NCI-H510A (cell line): ENCODE measurements at regions not wholly inside any gene's neighbourhood (a gene's known extent, or its start where the extent isn't known, plus 50 kb on each side); places are given as distances from the start of the nearest gene placed in this dataset.
A peak's percentile ranks its signal among the peaks of the same experiment; 100 is the strongest.
"Not testable (repeated sequence)": the region's sequence is repeated elsewhere in the genome, so short reads cannot be mapped to it uniquely, and the experiment has no call there.

ENCODE experiments used
- DNase-seq: peaks from one replicate; lab custom pipeline; 2025; lab: John Stamatoyannopoulos, UW

DNA sequence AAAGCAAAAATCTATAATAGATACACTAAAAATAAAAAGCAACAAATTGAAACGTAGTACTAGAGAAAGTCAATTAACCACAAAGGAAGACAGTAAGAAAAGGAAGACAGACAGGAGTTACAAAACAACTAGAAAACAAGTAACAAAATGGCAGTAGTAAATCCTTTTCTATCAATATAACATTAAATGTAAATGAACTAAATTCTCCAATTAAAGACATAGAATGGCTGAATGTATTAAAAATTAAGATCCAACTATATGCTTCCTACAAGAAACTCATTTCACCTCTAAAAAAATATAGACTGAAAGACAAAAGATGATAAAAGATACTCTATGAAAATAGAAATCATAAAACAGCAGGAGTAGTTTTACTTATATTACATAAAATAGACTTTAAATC, 79.1 kb downstream of the CTH start:
- DNase-seq = no peak

DNA sequence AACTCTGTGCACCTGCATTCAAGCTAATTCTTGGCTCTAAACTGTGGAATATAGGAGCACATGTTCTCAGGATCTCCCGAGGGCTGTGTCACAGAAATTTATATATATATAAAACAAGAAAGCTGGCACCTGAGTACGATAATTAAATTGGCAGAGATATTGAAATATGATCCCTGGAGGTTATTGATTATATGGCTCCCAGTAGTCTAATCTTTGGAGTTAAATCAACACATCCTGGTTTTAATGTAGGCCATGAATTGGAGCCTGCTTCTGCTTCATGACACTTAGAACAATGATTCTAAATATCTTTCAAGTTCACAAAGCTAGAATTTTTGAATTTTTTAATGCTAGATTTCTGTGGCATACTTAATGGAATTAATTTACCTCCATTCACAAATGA, 84.3 kb downstream of the CTH start:
- no peak for DNase-seq

DNA sequence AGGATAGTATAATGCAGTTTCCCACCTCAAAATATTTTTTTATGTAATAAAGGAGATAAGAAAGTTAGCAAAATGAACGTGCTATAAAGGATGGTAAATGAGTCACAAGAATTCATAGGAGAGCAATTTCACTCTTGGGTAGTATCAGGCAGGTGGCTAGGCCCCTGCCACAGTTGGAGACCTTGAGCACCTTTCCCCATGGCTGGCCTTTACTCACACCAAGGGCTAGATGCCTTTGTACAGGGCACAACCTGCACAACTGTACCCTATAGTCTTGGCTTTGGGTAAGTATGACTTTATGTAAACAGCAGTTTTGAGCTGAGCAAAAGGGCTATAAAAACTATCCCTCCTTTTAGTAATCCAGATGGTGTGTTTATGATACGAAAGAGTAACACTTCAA, 85.1 kb downstream of the CTH start:
- no peak for DNase-seq

DNA sequence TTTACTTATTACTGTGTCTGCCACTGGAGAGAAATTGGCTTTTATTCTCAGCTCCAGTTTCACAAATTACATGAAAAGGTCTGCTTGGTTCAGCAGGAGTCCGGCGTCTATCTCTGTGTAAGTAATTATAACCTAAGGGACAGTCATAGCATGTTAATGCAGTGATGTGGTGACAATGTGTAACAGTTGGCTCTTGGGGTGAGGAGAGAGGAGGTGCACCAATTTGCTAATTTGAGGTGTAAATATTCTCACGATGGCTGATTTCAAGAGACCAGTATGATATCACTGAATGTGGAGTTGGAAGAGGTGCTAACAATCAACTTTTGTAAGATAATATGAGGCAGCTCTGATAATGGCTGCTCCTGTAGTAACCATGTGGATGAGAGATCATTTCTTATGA, 86.1 kb downstream of the CTH start:
- DNase-seq = no peak

DNA sequence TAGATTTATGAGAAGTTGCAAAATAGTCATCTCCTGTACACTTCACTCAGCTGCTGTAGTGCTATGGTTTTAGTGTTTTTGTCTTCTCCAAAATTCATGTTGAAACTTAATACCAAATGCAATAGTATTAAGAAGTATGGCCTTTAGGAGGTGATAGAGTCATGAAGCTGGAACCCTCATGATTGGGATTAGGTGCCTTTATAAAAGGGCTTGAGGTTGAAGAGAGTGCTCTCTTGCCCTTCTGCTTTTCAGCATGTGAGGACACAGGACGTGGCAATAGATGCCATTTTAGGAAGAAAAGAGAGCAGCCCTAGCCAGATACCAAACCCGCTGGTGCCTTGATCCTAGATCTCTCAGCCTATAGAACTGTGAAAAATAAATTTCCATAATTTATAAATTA, 87.6 kb downstream of the CTH start:
- DNase-seq = no peak

DNA sequence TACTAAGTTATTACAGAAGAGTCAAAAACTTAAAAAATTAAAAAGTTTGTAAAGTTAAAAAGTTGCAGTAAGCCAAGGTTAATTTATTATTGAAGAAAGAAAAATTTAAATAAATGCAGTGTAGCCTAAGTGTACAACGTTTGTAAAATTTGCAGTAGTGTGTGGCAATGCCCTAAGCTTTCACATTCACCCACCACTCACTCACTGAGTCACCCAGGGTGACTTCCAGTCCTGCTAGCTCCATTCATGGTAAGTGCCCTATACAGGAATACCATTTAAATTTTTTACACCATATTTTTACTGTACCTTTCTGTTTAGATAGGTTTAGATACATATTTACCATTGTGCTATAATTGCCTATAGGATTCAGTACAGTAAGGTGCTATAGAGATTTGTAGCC, 88.6 kb downstream of the CTH start:
- DNase-seq = no peak

DNA sequence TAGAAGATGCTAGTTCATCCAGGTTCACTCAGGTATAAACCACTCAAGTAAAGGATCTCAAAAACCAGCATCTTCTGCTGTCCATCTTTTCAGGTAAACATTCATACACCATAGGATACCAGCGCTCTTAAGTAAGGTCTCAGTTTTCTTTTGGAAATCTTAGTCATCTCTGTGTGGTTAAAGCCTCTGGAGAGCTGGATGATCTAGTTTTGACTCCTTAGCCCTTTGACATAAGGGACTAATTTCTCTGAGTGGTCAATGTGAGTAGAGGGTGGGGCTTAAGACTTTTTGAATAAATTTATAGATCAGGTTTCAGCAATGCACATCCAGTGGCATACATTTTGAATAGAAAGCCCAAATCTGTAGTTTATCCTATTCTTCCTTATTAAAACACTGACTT, 92.3 kb downstream of the CTH start:
- no peak for DNase-seq

DNA sequence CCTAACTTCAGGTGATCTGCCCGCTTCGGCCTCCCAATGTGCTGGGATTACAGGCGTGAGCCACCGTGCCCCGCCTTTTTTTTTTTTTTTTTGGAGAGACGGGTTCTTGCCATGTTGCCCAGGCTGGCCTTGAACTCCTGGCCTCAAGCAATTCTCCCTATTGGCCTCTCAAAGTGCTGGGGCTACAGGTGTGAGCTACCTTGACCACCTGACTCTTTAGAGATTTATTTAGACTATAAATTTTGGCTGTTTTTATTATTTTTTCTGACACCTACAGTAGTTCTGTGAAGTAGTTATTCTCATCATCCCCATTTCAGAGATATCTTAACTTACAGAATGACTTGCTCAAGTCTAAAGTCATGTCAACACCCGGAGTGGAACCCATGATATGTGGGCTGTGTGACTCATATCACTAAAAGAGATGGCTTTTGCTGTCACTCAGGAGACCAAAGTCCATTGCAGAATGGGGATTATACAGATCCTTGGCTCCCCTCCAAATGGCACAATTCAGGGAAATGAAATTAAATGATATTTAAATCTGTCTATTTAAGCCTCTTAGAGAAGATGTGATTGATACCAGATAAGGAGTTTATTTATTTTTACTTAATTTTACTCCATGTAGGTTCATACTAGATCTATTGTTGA, 93.2 kb downstream of the CTH start:
- no peak for DNase-seq

DNA sequence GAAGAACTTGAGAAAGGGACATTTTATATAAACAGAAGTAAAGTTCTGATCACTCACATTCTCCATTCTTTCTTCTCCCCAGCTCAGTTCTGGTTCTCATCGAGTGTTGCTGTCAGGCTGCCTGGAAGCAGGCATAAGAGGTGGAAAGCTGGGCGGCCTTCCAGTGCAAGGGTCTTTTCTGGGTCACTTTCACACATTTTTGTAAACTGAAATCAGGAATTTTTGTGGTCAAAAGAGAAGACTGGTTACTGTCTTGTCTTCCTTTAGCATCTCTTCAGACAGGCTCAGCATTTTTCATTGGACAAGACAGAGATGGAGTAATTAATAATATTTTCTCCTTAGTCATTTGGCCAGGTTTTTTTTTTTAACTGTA, 93.7 kb downstream of the CTH start:
- DNase-seq = no peak

DNA sequence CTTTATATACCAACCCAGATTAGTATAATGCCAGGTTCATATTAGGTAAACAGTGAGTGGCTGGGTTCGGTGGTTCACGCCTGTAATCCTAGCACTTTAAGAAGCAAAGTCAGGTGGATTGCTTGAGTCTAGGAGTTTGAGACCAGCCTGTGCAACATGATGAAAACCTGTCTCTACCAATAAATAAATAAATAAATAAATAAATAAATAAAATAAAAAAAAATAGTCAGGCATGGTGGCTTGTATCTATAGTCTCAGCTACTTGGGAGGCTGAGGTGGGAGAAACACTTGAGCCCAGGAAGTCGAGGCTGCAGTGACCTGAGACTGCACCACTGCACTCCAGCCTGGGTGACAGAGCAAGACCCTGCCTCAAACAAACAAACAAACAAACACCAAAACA, 96.9 kb downstream of the CTH start:
- not testable (repeated sequence) for DNase-seq

DNA sequence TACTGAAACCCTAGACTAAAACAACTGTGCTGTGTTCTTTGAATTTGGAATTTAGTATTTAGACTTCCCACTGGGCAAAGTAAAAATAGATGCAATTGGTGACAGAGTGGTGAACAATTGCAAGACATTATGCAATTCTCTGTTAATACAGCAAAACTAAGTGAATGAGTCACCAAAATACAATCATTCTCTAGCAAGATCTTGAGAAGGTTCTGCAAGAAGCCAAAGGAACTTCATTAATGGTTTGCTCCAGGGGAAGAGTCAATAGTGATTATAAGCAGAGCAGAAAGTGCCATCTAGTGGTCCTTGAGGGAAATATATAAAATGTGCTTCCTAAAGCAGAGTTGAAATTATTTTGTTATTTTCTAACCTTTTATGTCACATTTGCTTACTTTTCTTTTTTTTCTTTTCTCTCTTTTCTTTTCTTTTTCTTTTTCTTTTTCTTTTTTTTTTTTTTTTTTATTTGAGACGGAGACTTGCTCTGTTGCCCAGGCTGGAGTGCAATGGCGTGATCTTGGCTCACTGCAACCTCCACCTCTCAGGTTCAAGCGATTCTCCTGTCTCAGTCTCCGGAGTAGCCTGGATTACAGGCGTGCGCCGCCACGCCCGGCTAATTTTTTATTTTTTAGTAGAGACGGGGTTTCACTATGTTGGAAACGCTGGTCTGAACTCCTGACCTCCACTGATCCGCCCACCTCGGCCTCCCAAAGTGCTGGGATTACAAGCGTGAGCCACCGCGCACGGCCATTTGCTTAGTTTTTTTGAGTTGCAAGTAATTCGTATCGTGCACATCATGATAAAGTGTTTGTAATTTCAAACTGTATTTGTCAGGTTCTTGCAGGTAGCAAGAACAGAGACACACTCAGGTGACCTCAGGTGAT, 99.2 kb downstream of the CTH start:
- DNase-seq = no peak

DNA sequence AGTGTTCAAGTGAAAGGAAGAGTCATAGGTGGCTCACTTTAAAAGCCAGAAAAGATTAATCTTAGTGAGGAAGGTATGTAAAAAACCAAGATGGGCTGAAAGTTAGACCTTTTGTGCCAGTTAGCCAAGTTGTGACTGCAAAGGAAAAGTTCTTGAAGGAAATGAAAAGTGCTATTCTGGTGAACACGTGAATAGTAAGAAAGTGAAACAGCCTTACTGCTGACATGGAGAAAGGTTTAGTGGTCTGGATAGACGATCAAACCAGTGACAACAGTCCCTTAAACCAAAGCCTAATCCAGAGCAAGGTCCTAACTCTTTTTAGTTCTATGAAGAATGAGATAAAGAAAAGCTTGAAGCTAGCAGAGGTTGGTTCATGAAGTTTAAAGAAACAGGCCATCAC, 106.4 kb downstream of the CTH start:
- DNase-seq = no peak

DNA sequence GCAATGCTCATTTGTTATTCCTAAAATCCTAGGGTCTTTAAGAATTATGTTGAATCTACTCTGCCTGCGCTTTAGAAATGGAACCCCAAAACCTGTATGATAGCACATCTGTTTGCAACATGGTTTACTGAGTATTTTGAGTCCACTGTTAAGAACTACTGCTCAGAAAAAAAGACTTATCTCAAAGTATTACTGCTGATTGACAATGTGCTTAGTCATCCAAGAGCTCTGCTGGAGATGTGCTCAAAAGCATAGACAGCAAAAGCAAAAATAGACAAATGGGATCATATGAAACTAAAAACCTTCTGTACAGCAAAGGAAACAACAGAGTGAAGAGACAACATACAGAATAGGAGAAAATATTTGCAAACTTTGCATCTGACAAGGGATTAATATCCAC, 107.0 kb downstream of the CTH start:
- no peak for DNase-seq

DNA sequence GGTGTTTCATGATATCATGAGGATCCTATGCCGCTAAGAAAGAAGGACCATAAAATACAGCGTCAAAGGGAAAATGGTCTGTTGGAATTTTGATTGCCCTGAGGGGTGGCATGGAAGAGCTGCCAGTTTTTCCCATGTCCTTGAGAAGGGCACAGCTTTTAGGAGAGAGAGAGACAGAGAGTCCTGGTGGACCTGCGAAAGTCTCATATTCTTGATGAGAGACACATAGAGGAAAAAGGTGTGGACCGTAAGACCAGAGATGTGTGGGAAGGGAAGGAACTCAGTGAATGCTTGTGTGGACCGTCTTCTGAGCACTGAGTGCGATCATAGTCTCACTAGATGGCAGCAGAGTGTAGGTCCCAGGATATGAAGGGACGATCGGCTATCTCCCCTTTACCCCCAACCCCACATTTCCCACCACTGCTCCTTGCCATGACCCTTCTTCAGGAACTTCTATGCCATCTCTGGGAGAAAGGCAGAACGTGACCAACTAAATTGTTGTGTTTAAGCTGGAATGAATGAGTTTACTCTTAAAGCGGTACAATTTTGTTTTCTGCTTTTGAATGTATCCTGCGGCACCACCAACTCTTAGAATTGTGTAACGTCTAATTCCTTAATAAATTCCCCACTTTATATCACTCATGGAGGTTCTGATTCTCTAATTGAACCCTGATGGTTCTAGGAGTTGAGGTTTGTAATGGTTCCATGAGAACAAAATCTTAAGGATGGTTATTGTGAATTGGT, 117.7 kb downstream of the CTH start:
- peak; percentile 16 for DNase-seq

DNA sequence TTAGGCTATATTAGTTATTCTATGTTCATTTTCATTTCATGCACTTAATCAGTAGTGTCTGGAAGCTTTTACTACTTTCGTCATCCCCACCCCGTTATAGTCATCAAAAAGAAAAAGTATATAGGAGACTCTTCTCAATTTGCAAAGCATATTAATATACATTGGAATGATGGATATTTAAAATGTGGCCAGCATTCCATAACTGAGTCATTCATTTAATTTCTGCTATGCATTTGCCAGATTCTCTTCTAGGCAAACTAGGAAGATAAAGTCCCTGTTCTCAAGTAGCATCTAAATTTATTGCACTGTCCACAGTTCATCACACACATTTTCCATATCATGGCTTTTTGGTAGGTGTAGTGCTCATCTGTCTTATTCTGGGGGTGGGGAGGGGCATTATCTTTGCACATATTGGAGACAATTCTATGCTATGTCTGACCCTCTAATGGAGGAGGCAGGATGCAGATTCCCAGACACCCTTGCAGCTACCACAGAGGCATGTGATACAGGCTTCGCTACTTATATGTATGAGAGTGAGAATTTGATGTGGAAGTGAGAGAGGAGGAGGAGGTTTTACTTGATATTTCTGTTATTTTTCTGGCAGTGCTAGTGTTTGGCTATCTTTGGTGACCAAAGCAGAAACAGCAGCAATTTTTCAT, 125.8 kb downstream of the CTH start:
- DNase-seq = no peak

DNA sequence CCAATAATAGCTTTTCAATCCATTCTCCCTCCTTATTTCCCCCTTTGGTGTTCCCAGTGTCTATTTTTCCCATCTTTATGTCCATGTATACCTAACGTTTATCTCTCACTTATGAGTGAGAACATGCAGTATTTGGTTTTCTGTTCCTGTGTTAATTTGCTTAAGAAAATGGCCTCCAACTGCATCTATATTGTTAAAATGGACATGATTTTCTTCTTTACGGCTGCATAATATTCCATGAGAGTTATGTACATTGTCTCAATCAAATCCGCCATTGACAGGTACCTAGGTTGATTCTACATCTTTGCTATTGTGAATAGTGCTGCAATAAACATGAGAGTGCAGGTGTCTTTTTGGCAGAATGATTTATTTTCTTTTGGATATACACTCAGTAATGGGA, 126.7 kb downstream of the CTH start:
- no peak for DNase-seq

DNA sequence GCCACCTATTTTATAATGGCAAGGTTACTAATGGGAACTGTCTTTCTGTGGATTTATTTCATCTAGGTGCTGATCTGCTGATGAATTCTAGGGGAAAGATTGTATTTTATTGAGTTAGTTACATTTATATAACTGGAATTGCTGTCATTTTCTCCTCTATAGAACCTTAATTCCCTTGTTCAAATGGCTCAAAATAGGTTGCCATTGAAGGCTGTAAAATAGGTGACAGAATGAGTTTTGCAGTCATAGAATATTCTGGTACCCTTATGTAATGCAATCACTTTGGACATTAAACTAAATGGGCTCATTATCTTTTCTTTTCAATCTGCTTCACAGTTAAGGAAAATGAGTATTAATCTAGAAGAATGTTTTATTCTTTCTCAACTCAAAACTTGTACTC, 131.0 kb downstream of the CTH start:
- DNase-seq = no peak

DNA sequence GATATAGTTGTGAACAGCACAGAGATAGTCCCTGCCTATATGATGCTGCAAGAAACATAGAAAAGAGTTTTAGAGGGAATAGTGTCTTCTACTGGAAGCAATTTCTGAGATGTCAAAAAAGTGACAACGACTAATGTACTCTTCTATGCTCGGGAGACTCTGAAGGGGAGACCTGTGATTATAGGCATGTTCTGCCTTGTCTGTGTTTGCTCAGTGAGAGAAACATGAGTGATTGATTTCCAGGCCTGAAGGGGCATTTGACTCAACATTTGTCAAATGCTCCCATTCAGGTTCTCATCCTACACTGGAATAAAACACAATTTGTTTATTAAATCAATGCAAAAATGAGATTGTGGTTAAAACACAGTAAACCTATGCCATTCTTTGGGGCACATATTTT, 131.8 kb downstream of the CTH start:
- no peak for DNase-seq

DNA sequence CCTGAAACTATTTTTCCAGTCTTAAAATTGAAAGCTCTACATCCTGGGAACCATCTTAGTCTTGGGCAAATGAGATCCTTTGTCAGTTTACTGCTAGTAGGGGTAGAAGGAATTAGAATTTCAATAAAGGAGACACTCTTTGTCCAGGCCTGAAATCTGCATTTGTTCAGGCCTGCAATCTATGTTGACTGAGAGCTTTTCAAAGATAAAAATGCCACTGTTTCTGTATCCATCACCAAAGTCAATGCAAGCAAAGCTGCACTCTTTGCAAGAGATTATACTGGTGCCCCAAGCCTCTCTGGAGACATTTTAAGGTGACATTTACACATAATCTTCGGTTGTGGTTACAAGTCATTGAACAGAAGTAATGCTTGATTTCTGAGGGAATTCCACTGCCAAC, 135.7 kb downstream of the CTH start:
- DNase-seq = no peak

DNA sequence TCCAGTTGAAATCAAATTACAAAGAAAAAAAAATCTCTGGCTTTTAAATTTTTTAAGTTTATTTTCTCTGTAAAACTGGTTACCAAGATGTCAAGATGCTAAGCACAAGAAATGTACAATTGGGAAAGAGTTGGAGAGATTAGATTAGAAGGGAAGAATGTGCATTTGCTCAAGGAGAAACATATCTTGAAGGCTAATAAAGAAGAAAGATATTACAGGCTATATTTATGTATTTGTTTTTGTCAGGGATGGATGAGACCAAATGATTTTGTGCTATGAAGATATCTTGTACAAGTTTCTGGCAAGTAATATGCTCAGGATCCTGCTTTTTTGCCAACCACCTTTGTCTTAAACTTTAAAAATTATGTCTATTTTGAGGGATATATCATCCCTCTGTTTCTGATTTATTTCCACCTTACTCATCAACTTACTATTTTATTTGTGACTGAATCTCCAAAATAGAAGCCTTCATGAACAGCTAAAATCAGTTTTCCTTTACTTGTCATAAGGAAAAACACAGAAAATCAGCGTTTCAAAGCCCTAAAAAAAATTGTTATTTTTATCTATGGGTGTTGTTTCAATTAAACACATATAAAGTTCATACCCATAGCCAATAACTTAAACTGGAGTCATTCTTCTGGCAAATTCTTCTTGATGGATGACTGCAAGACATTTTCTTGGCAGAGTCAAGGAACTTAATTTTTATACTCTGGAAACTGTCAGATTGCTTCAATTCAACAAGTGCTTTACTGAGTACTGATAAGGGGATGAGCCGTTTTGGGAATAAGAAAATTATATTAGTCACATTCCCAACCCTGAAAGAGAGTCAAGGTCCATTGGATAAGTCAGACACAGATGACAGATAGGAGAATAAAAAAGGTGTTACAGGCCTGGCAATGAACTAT, 141.8 kb downstream of the CTH start:
- DNase-seq = no peak

DNA sequence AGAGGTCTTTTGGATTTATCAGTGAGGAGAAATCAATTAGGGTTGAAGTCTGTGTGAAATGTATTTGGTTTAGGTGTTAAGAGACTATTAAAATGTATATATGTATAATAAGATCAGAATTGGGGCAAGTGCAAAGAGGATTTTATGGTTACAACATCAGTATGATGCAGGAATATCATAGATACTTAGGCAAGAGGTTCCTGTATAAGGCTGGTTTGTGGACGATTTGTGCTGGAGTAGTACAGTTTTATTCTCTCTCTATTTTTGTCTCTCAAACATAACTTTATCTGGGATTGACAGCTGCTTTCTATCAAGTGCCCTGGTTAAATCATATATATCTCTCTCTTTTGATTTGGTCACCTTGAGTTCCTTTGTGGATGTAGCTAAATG, 142.5 kb downstream of the CTH start:
- DNase-seq = no peak

DNA sequence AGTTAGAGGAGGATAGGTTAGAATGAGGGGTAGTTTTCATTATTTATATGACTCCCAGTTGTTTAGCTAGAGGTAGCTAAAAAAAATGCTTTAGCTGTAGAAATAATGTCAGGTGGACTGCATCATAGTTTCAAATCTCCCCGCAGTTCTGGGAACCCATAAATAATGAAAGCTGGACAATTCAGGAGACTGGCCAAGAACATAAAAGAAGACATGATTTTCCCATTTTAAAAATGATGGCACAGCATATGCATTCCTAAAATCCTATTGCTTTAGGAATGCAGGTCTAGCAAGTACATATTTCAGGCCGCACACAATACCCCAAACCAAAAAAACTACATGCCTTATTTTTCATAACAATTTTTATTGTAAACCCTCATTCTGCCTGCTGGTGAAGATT, 143.3 kb downstream of the CTH start:
- DNase-seq = no peak
